ENCODE measurements at regions not wholly inside any gene's neighbourhood (a gene's known extent, or its start where the extent isn't known, plus 50 kb on each side); places are given as distances from the start of the nearest gene placed in this dataset.

DNA sequence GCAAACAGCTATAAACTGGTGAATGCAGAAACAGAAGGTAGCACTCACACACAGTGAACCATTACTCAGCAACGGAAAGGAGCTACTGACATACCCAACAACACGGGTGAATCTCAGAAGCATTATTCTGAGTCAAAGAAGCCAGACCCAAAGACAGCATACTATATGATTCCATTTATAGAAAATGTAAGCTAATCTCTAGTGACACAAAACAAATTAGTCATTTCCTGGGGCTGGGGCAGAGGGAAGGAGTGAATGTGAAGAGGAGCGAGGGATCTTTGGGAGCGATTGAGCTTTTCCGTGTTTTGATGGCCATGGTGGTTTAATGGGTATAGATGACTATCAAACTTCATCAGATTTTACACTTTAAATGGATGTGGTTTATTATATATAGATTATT lies 614.6 kb downstream of the DHX35 start:
- no peak for DNase-seq (ENCODE audit: low read depth in 3 of 3)

DNA sequence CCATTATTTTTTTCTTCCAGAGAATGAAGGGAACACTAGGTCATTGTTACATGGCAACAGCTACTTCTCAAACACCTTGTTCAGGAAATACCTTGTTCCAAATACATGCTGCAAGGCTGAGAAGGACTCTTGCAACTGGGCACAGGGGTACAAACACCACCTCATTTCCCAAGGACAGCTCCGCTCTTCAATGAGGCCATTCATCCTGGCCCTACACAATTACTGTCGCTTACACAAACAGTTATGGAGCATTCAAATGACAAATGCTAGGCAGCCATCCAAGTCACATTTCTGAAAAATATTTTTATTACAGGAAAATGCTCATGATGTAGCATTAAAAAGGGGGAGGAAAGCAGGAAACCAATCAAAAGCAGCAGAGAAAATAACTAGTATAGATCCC lies 611.9 kb downstream of the DHX35 start:
- DNase-seq (ENCODE audit: low read depth in 3 of 3), result no peak

DNA sequence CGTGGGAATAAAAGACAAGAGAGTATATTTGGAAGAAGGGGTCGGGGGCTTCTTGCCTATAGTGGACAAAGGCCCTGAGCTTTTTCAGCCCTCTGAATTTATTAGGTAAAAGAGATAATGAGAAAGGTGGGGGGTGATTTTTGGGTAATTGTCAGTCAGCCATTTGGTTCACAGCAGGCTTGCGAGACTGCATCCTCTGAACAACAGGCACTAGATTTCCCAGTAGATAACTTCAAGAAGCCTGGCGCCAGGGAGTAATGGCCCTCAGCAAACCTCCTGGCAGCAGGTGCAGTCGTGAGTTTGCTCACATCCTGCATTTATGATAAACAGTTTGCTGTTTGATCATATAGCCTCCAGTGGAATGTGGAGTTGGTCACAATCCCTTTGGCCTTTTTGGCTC lies 609.0 kb downstream of the DHX35 start:
- no peak for DNase-seq (ENCODE audit: low read depth in 3 of 3)

DNA sequence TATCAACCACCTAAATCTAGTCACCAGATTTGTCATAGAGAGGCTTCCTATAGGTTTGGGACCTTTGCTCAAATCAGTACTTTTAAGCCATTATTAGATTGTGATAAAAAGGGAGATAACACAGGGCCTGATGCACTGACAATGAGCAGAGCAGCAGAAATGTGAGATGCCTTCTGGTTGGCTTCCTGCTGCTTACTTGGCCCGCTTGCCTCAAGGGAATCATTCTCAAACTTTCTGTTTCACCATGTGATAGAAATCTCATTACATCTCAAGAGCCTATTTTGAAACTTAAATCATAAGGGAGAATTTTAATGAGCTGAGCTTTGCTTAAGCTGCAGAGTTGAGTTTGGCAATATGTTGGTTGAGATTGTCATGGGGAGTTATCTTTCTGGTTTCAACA lies 606.0 kb downstream of the DHX35 start:
- DNase-seq (ENCODE audit: low read depth in 3 of 3), result no peak

DNA sequence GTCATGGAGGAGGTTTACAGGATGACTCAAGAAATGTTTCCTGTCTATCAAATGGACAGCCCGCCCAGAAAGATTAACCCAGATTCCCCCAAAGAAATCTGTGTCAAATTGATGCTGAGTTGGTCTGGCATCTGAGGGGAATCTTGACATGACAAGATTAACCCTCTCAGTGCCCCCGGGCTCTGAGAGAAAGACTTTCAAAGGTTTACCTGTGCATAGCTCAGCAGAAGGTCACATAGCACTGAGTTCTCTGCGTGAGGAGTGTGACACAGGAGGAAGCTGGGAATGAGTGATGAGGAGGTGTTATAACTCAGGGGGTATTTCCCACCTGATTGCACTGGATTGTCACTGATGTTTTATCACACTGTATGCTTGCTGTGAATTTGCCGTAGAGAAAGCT lies 601.2 kb downstream of the DHX35 start:
- no peak for DNase-seq (ENCODE audit: low read depth in 3 of 3)

DNA sequence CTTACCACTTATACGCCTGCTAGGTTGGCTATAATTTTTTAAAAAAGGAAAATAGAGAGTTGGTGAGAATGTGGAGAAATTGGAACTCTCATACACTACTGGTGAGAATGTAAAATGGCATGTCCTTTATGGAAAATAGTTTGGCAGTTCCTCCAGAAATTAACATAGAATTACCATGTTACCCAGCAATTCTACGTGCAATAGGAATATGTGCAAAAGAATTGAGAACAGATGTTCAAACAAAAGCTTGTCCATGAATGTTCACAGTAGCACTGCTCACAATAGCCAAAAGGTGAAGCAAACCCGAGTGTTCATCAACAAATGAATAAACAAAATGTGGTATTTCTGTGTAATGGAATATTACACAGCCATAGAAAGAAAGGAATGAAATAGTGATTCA lies 592.2 kb downstream of the DHX35 start:
- DNase-seq (ENCODE audit: low read depth in 3 of 3), result no peak

DNA sequence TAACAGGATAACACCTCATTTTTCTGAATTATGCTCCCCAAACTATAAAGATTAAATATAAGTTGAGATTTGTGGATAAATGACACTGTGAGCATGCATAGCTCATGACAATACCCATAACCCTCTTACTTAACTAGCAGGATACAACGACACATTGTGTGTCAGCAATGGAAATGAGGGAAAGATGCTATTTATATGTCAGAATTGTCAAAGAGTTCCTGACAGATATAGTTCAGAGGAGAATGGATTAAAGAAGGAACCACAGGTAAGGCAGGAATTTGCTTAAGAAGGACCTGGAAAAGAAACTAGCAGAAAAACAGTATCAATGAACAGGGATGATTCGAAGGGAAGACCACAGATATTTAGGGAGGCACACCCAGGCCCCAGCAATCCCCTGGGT lies 591.0 kb downstream of the DHX35 start:
- no peak for DNase-seq (ENCODE audit: low read depth in 3 of 3)

DNA sequence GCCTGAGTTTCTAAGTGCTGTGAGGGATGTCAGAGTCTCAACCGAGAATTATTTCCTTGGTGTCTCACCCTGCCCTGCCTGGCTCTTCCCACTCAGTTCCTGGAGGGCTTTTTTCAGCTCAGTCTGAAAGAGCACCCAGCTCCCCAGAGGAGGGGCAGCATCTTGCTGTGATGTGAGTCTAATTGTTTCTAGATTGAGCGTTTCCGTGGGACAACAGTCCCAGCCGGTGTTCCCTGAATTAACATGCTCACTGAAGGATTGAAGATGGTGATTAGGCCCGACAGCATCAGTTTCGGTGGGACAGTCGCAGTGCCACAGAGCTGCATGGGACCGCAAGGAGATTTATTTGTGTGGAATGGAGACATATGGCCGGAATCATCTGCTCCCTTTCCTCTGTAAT lies 587.6 kb downstream of the DHX35 start:
- no peak for DNase-seq (ENCODE audit: low read depth in 3 of 3)

DNA sequence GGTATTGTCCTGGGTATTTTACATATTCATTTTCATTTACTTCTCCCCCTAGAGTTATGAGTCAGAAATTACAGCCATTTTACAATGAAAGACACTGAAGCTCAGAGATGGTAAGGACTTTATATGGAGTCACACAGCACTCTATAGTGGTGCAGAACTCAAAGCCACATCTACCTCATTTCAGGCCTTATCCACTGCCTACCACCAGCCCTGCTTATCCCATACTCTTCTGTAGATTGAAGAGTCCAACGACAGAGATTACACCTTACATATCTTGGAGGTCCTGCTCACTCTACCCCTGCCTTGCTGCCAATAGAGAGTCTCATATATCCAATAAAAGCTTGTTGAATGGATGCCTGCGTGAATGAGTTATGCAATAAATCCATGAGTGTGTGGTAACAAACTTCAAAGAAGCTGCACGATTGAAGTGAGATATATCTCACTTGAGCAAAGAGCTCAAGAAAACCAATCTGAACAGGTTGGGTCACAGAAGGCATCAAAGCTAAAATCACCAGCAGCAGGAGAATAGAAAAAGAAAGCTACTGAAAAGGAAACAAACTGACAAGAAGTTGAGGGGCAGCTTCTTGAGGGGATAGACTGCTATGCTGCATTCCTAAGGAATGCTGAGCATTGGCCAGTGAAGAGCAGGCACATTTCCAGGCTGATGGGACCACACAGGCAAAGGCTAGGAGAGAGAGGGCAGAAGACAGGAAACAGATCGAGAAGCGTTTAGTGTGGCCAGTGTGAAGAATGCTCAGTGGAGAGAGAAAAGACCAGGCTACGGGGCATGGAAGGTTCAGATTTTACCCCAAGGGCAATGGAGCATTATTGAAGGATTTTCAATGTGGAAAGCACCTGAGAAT lies 585.6 kb downstream of the DHX35 start:
- no peak for DNase-seq (ENCODE audit: low read depth in 3 of 3)

DNA sequence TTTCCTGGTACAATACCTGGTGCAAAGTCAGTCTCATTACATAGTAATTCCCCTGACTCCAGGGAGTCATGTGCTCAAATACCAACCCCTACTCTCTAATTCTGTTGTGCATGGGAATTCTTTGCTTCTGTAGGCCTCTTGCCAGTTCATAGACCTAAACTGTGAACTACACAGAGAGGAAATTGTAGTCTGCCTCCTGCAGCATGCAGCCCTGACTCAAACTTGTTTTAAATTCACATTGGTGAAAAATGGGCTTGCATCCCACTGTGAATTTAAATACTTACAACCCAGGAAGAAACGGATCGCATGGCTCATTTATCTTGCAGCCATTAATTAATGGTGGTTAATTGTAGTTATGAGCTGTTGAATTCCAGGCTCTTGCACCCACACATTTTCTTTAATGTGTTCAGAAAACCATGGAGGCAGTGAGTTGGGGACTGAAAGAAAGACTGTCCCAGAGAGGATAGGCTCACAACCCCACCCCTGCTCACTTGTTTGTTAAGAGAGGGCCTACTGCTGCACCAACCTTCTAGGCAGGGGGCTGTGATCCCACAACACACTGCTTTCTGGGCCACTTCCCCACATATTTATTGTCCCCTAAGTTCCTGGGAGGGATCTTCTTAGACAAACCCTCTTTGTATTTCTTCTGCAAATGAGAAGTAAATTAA lies 579.1 kb downstream of the DHX35 start:
- DNase-seq (ENCODE audit: low read depth in 3 of 3), result no peak

DNA sequence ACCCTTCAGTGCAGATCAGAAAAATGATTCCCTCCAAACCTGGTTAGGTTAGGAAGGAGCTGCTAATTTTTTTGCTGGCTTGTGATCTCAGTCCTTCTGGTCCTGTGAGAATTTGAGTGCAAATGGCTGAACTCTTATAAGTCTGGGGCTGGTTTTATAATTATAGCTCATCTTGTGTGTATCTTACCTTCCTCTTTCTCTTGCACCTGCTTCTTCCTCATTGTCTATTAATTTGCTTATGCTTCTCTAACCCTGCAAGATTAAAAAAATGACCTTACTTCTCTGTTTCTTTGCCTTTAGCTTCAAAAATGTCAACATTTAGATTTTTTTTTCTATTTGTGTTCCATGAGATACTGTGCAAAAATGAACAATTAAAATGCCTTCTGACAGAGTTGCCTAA lies 576.2 kb downstream of the DHX35 start:
- DNase-seq (ENCODE audit: low read depth in 3 of 3), result no peak

DNA sequence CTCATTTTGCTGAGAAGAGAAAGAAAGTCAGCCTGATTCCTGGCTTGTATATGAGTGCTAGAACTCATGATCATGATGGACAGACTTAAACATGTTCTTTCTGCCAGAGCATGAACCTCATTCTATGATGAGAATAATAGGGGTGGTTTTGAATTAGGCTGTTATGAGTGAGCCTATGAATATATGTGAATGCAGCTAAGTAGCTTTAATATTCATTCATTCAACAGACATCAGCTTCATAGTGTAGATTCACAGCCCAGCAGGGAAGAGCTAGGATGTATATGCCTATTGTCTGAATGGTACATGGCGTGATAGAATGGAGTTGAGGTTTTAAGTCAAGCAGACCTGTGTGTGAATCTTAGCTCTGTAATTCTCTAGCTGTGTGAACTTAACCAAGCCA lies 573.2 kb downstream of the DHX35 start:
- no peak for DNase-seq (ENCODE audit: low read depth in 3 of 3)

DNA sequence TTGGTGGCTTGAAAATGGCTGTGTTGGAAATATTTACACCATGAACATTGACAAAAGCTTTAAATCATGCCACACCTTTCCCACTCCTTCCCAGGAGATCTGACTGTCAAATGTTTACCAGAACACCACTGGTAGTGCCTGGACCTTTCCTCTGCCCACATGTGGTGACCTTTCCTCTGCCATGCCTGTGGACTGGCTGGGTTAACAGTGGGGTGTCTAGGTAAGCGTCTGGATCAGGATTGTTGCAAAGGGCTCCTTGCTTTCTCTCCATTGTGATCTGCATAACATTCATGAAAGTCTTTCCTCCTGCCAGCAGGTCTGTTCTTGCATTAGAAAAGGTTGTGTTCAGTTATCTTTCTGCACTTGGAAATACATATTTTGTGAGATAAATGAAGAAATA lies 572.7 kb downstream of the DHX35 start:
- no peak for DNase-seq (ENCODE audit: low read depth in 3 of 3)

DNA sequence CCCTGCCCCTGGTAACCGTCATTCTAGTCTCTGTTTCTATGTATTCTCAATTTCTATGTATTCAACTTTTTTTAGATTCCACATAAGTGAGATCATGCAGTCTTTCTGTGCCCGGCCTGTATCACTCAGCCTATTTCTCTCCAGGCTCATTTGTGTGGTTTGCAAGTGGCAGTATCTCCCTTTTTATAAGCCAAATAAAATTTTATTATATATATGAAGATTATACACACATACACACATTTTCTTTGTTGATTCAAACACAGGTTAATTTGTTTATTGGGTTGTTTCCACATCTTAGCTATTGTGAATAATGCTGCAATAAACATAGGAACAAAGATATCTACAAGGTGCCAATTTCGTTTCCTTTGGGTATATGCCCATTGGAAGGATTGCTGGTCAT lies 571.7 kb downstream of the DHX35 start:
- DNase-seq (ENCODE audit: low read depth in 3 of 3), result no peak

DNA sequence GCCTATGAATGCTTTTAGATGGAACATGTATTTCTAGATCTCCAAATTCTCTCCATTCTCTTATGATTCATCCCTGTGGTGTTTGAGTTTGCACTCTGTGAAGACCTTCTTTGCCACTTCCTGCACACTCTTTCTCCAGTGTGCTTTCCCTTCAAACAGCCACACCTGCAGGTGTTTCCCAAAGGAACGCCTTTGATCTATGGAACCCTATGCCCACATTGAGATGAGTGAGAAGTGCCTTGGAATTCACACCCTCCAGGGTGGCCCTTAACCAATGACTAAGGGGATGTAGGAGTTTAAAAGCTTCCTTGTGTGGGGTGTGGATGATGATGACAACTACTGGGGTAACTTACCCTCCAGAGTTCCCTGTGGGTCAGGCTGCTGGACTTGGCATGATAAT lies 570.1 kb downstream of the DHX35 start:
- no peak for DNase-seq (ENCODE audit: low read depth in 3 of 3)

DNA sequence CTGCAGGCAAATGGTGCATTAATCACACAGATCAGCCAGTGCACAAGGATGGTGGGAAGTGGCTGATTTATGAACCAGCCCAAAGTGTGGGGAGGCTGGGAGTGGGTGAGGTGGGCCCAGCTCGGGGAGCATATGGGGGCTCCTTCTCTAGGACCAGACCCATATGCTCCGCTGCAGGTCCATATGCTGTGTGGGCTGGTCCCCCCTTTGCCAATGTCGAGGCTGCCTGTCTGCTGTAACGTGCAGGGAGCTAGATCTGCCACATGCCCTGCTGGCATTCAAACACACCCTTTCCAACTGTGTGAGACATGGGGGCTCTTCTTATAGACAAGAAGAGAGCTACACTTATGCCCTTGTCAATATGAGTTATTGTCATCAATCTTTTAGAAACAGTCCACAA lies 566.3 kb downstream of the DHX35 start:
- no peak for DNase-seq (ENCODE audit: low read depth in 3 of 3)

DNA sequence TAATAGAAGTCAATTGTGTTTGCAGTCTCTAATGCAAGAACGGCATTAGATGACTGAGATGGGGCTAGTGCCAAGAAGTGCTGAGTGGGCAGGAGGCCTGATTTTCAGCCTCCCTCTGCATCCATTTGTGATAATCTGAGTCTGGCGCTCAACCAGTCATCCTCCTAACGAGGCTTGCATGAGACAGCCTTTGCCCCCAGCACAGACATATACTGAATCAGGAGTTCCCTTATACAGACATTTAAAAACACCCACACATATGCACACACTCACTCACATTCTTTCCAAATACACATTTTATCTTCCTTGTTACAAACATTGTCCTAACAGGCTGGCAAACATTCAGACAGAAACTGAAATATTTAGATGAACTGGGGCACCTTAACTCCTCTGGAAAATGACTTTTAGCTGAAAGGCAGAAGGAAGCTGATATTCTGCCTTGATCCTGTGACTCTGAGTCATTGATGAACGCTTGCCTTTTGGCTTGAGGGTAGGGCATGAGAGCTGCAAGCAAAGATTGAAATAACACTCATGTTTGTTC lies 562.3 kb downstream of the DHX35 start:
- DNase-seq (ENCODE audit: low read depth in 3 of 3), result no peak

DNA sequence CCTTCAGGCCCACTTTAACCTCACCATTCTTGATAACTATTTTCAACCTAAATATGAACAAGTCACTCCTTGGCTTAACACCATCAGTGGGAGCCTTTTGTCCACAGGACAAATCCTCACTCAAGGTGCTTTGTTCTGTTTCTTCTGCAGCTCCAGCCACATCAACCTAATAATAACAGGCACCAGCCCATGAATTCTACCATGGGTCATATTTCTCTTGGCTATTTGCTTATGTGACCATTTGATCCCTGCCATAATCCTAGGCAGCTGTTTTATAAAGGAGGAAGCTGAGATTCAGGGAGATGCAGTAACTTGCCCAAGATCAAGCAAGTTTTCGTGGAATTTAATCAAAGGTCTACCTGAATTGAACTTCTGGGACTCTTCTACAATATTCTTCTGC lies 561.3 kb downstream of the DHX35 start:
- DNase-seq (ENCODE audit: low read depth in 3 of 3), result no peak

DNA sequence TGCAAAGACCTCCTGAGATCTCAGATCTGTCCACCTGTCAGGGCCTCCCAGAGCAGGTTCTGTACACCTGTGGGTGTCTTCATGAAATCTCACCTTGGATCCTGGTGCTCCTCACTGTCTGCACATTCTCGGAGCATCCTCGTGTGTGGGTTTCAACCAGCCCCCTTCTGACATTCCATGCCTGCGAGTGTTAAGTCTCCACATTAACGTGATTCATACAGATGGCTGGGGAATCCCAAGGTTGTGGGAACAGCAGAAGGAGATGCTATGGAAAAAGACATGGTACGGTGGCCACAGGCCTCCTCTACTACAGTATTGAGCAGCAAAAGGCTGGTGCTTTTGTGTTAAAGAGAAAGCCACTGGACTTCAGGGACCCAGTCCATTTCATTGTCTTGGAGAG lies 556.5 kb downstream of the DHX35 start:
- no peak for DNase-seq (ENCODE audit: low read depth in 3 of 3)

DNA sequence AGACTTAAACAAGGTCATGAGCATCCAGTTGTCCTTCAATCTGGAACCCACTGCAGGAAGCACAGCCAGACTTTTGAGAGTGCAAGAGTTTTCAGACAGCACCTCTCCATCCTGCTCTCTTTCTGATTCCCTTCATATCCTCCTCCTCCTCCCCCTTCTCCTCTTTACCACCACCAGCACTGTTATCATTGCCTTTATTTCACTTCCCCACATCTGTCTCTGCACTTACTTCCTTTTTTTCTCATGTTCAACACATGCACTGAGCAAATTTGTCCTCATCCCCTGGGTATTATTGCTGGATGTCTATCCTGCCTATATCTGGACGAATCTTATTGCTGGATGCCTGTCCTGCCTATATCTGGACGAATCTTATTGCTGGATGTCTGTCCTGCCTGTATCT lies 554.8 kb downstream of the DHX35 start:
- DNase-seq (ENCODE audit: low read depth in 3 of 3), result no peak

DNA sequence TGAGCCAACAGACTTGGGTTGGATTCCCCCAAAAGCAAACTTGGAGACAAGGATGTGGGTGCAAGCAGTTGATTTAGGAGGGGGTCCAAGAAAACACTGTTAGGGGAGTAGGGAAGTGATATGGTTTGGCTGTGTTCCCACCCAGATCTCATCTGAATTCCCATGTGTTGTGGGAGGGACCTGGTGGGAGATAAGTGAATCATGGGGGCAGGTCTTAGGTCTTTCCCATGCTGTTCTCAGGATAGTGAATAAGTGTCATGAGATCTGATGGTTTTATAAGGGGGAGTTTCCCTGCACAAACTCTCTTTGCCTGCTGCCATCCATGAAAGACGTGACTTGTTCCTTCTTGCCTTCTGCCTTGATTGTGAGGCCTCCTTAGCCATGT lies 542.6 kb downstream of the DHX35 start:
- no peak for DNase-seq (ENCODE audit: low read depth in 3 of 3)

DNA sequence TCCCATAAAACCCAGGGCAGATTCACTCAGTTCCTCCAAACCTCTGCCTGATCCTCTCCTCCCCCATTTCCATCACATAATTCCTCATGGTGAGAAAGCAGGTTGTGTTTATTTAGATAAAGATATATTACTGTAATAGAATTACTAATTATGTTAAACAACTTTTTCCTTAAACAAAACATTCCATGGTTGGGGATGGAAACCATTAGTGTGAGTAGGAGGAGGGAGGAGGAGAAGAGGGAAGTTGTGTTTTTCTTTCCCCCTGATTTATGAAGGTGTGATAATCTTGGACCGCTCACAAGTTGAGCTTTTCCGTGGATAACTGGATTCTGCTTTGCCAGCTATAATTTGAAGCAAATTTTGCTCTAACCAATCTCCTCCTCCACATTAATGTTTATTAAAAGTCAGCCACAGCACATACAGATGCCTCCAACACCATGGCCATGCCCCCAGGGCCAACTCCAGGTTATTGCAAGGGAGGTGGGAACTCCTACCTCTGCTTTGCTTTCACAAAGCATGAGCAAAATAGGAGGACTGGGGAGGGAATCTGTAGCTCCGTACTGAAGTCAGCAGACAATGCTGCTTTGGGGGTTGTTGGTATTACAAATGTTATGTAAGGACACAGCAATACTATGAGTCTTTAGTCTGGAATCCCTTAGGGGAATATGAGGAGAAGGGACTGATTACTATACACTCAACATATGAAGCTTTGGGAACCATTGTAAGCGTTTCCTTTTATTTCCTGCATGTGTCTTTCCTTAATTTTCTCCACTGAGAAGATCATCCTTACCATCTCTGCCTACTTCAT lies 542.0 kb downstream of the DHX35 start:
- no peak for DNase-seq (ENCODE audit: low read depth in 3 of 3)
